Right lobe of liver (tissue), 4 donors: ENCODE measurements at regions not wholly inside any gene's neighbourhood (a gene's known extent, or its start where the extent isn't known, plus 50 kb on each side); places are given as distances from the start of the nearest gene placed in this dataset.

Experiments used
- CTCF ChIP-seq, 4 donors: fragments of 200-600 bp in 3 of 4; fragments of 450-650 bp in 1 of 4; IDR thresholded peaks; one replicate each; pipeline versions ENCODE4 v1.5.1 to v1.8.0; 2016 to 2022; ENCODE audit warnings: antibody characterized with exemption in 4 of 4, mild to moderate bottlenecking in 2 of 4
- POLR2A ChIP-seq: fragments of 450-650 bp; IDR thresholded peaks from one replicate; pipeline ENCODE4 v1.6.1; 2017; ENCODE audit warnings: antibody characterized with exemption, mild to moderate bottlenecking
- donor health status: DM: no; HTN: no; CAD: no.
- donor health status: DM: no; HTN: no; CAD: no.
- donor health status: DM: no; HTN: yes; CAD: no.

- no peak for TF ChIP-seq CTCF (IDR thresholded peaks at IDR 0.05)
- TF ChIP-seq POLR2A: no peak
These were observed 1037.2 kb upstream of the B3GALT2 start for GRCh38 chr1:194223596-194223995.
